HCT116 (cell line): ENCODE measurements at regions not wholly inside any gene's neighbourhood (a gene's known extent, or its start where the extent isn't known, plus 50 kb on each side); places are given as distances from the start of the nearest gene placed in this dataset.

ENCODE experiments used
- ATAC-seq: fragments of 200-7000 bp; cut with Tn5 transposase; 2 replicates; pipeline ENCODE4 v1.9.1; 2020; ENCODE audit warnings: mild to moderate bottlenecking, moderate library complexity
- BruUV-seq: library from RNA; stranded (reverse); fragments of 400-500 nt; replicated peaks from 2 replicates; lab custom pipeline; 2021; lab: Mats Ljungman, UMichigan
- CTCF ChIA-PET: fragments of 300-600 bp; sonication (Branson Sonifier 250); formaldehyde crosslinking; loops from one replicate; lab custom pipeline; 2021; ENCODE audit warnings: antibody characterized with exemption; lab: Charles Lee
- POLR2A ChIA-PET: fragments of 300-600, 350-600 bp; sonication (Branson Sonifier 250); formaldehyde crosslinking; loops from one replicate; lab custom pipeline; 2021; ENCODE audit warnings: antibody characterized with exemption; lab: Charles Lee
- RAD21 ChIA-PET, 2 experiments: fragments of 300-600 bp; sonication (Branson Sonifier 250); formaldehyde crosslinking; loops; one replicate each; lab custom pipeline; 2023; ENCODE audit warnings: low total read pairs in 2 of 2; ENCODE audit not compliant: uncharacterized antibody in 2 of 2, unreplicated experiment in 2 of 2, low non-redundant PET in 1 of 2; lab: Charles Lee
- DNase-seq: peaks from one replicate; pipeline ENCODE4 v3.0.0-alpha.2; 2010; ENCODE audit warnings: low read depth, low spot score
- H2AFZ ChIP-seq: fragments of 200-600 bp; shearing (Covaris generic), sonication (generic); 2 replicates; pipeline ENCODE4 v1.6.1; 2017; ENCODE audit warnings: low read depth, mixed run types, mixed read lengths, antibody characterized with exemption, low read length; ENCODE audit not compliant: poor library complexity, severe bottlenecking
- H3K27ac ChIP-seq: 2 replicates; pipeline ENCODE4 v1.5.1; 2012; ENCODE audit warnings: low read depth, low read length
- H3K27me3 ChIP-seq: fragments of 200-600 bp; sonication (generic); 2 replicates; pipeline ENCODE4 v1.6.1; 2016; ENCODE audit warnings: mixed run types, low read length, mixed read lengths; ENCODE audit not compliant: insufficient read depth
- H3K36me3 ChIP-seq, 2 experiments: fragments of 200-500 bp in 1 of 2; fragments of 200-600 bp in 1 of 2; sonication (Bioruptor generic) in 1 of 2; sonication (generic) in 1 of 2; 2 replicates each; pipeline versions ENCODE4 v1.5.1 to v1.6.1; 2014 to 2016; ENCODE audit warnings: low read length in 2 of 2, inconsistent platforms in 1 of 2, mixed read lengths in 1 of 2, mixed run types in 1 of 2; ENCODE audit not compliant: insufficient read depth in 2 of 2, control insufficient read depth in 1 of 2
- H3K4me1 ChIP-seq, 2 experiments: fragments of 200-600 bp in 1 of 2; sonication (generic) in 1 of 2; 2 replicates each; pipeline versions ENCODE4 v1.5.1 to v1.6.1; 2012 to 2017; ENCODE audit warnings: low read length in 2 of 2, inconsistent platforms in 1 of 2, mild to moderate bottlenecking in 1 of 2, mixed read lengths in 1 of 2, mixed run types in 1 of 2, moderate library complexity in 1 of 2; ENCODE audit not compliant: insufficient read depth in 2 of 2, control insufficient read depth in 1 of 2
- H3K4me2 ChIP-seq: fragments of 200-600 bp; sonication (generic); 2 replicates; pipeline ENCODE4 v1.6.1; 2017; ENCODE audit warnings: mixed run types, low read length, mixed read lengths
- H3K4me3 ChIP-seq, 2 experiments: fragments of 200-600 bp in 1 of 2; sonication (generic) in 1 of 2; replicated peaks in 1 of 2; 2 replicates each; pipeline ENCODE4 v1.5.1; 2011 to 2016; ENCODE audit warnings: low read length in 2 of 2, control low read depth in 1 of 2, low read depth in 1 of 2, mild to moderate bottlenecking in 1 of 2, mixed read lengths in 1 of 2, mixed run types in 1 of 2
- H3K79me2 ChIP-seq: fragments of 200-600 bp; sonication (generic); 2 replicates; pipeline ENCODE4 v1.6.1; 2017; ENCODE audit warnings: mild to moderate bottlenecking, mixed run types, low read length, moderate library complexity, mixed read lengths; ENCODE audit not compliant: insufficient read depth
- H3K9ac ChIP-seq: fragments of 200-600 bp; sonication (generic); 2 replicates; pipeline ENCODE4 v1.6.1; 2016; ENCODE audit warnings: low read length, mixed read lengths
- H3K9me2 ChIP-seq: fragments of 200-600 bp; sonication (generic), shearing (Covaris generic); 2 replicates; pipeline ENCODE4 v1.6.1; 2017; ENCODE audit warnings: mixed run types, mild to moderate bottlenecking, moderate library complexity; ENCODE audit not compliant: insufficient read depth
- H3K9me3 ChIP-seq, 2 experiments: fragments of 200-500 bp in 1 of 2; fragments of 200-600 bp in 1 of 2; sonication (Bioruptor generic) in 1 of 2; sonication (generic) in 1 of 2; 2 replicates each; pipeline ENCODE4 v1.6.1; 2014 to 2017; ENCODE audit warnings: low read length in 2 of 2, mixed read lengths in 2 of 2, inconsistent platforms in 1 of 2, low read depth in 1 of 2, mild to moderate bottlenecking in 1 of 2, mixed run types in 1 of 2, moderate library complexity in 1 of 2; ENCODE audit not compliant: control insufficient read depth in 1 of 2, insufficient read depth in 1 of 2
- H4K20me1 ChIP-seq: fragments of 200-600 bp; sonication (generic), shearing (Covaris generic); 2 replicates; pipeline ENCODE4 v1.6.1; 2017; ENCODE audit warnings: mixed run types, mild to moderate bottlenecking, moderate library complexity; ENCODE audit not compliant: insufficient read depth
- CBX3 ChIP-seq: IDR thresholded peaks from 2 replicates; pipeline ENCODE4 v1.6.1; 2012; ENCODE audit warnings: low read depth
- CEBPB ChIP-seq: IDR thresholded peaks from 2 replicates; pipeline ENCODE4 v1.6.1; 2012; ENCODE audit warnings: low read depth
- EZH2 ChIP-seq: fragments of 200-600 bp; sonication (generic); IDR thresholded peaks from 2 replicates; pipeline ENCODE4 v1.6.1; 2017; ENCODE audit warnings: antibody characterized with exemption, mixed run types
- EZH2phosphoT487 ChIP-seq: fragments of 200-600 bp; IDR thresholded peaks from 2 replicates; pipeline ENCODE4 v1.6.1; 2018; ENCODE audit warnings: antibody characterized with exemption, borderline replicate concordance
- JUND ChIP-seq: IDR thresholded peaks from 2 replicates; pipeline ENCODE4 v1.6.1; 2012
- POLR2A ChIP-seq: IDR thresholded peaks from 2 replicates; pipeline ENCODE4 v1.7.0; 2011; ENCODE audit warnings: borderline replicate concordance; ENCODE audit not compliant: insufficient read depth, insufficient read length; ENCODE audit errors: extremely low read depth
- POLR2AphosphoS5 ChIP-seq: IDR thresholded peaks from 2 replicates; pipeline ENCODE4 v1.6.1; 2011; ENCODE audit warnings: mild to moderate bottlenecking, low read depth, low read length, moderate library complexity
- RAD21 ChIP-seq: IDR thresholded peaks from 2 replicates; pipeline ENCODE4 v1.6.1; 2012; ENCODE audit warnings: low read depth, mild to moderate bottlenecking
- SIN3A ChIP-seq: IDR thresholded peaks from 2 replicates; pipeline ENCODE4 v1.6.1; 2012; ENCODE audit warnings: low read depth
- SP1 ChIP-seq: IDR thresholded peaks from 2 replicates; pipeline ENCODE4 v1.6.1; 2012; ENCODE audit warnings: low read depth
- SRF ChIP-seq: IDR thresholded peaks from 2 replicates; pipeline ENCODE4 v1.6.1; 2012; ENCODE audit warnings: low read depth
- TCF7L2 ChIP-seq: IDR thresholded peaks from 2 replicates; pipeline ENCODE4 v1.7.0; 2011; ENCODE audit warnings: borderline replicate concordance, inconsistent platforms; ENCODE audit not compliant: insufficient read depth, insufficient read length; ENCODE audit errors: extremely low read depth
- ZNF274 ChIP-seq: fragments of 200-500 bp; sonication (Bioruptor generic); IDR thresholded peaks from 2 replicates; pipeline ENCODE4 v1.6.1; 2014; ENCODE audit warnings: mild to moderate bottlenecking, low read depth, low read length, inconsistent platforms
- intact Hi-C: fragments of 100-400 bp; cut with micrococcal nuclease; formaldehyde crosslinking; loops from 2 replicates; pipeline ENCODE4 v1.10.0; 2022
- TF ChIP-seq, protein P1 (sequence below): IDR thresholded peaks from 2 replicates; pipeline ENCODE4 v1.6.1; 2012; ENCODE audit warnings: low read depth
- TF ChIP-seq, protein P2 (sequence below): IDR thresholded peaks from 2 replicates; pipeline ENCODE4 v1.6.1; 2011; ENCODE audit warnings: mild to moderate bottlenecking, low read length, moderate library complexity; ENCODE audit not compliant: insufficient replicate concordance; ENCODE audit errors: extremely low read depth
- TF ChIP-seq, protein P3 (sequence below): IDR thresholded peaks from 2 replicates; pipeline ENCODE4 v1.6.1; 2012
- TF ChIP-seq, protein P4 (sequence below): IDR thresholded peaks from 2 replicates; pipeline ENCODE4 v1.6.1; 2012

DNA sequence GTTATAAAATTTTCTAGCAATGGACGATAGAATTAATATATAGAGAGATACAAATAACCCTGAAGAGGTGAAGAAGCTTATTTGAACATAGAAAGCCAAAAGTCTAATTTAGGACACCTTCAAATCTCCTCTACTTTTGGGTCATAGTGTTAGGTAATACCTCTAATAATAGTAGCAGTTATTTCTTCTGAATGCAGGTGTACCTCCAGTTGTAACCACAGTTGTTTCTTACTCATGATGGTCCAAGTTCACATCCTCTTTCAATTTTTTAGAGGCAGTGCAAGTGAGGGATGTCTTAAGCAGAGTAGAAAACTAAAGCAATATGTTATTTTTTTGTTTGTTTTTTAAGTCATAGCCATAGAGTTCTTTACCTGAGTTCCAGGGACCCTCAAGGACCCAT lies 429.5 kb downstream of the CCDC85A start:
- BruUV-seq = no TSS peak
- no peaks in the 10 kb centered on the region for H3K27me3 ChIP-seq
- H3K4me2 ChIP-seq = no peak overlapping the region
- no peak overlapping the region for H2AFZ ChIP-seq
- no peak overlapping the region for H3K4me3 ChIP-seq
- DNase-seq (no peak), ATAC-seq (no peak)
- ChIA-PET CTCF (no interaction called here), POLR2A (no interaction called here), RAD21 (no interaction called here)
- H3K9me2 ChIP-seq = no peaks in the 10 kb centered on the region
- TF ChIP-seq POLR2AphosphoS5 (no peak), RAD21 (no peak), TCF7L2 (no peak), CEBPB (no peak)
- TF ChIP-seq, protein P1, sequence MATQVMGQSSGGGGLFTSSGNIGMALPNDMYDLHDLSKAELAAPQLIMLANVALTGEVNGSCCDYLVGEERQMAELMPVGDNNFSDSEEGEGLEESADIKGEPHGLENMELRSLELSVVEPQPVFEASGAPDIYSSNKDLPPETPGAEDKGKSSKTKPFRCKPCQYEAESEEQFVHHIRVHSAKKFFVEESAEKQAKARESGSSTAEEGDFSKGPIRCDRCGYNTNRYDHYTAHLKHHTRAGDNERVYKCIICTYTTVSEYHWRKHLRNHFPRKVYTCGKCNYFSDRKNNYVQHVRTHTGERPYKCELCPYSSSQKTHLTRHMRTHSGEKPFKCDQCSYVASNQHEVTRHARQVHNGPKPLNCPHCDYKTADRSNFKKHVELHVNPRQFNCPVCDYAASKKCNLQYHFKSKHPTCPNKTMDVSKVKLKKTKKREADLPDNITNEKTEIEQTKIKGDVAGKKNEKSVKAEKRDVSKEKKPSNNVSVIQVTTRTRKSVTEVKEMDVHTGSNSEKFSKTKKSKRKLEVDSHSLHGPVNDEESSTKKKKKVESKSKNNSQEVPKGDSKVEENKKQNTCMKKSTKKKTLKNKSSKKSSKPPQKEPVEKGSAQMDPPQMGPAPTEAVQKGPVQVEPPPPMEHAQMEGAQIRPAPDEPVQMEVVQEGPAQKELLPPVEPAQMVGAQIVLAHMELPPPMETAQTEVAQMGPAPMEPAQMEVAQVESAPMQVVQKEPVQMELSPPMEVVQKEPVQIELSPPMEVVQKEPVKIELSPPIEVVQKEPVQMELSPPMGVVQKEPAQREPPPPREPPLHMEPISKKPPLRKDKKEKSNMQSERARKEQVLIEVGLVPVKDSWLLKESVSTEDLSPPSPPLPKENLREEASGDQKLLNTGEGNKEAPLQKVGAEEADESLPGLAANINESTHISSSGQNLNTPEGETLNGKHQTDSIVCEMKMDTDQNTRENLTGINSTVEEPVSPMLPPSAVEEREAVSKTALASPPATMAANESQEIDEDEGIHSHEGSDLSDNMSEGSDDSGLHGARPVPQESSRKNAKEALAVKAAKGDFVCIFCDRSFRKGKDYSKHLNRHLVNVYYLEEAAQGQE = no peak
- H3K79me2 ChIP-seq = no peaks in the 10 kb centered on the region
- no peaks in the 10 kb centered on the region for H3K9me3 ChIP-seq
- H3K9ac ChIP-seq = no peak overlapping the region
- no peaks in the 10 kb centered on the region for H3K4me1 ChIP-seq
- H3K27ac ChIP-seq = no peak overlapping the region
- intact Hi-C loops = no loop called here
- H4K20me1 ChIP-seq = no peaks in the 10 kb centered on the region
- H3K36me3 ChIP-seq = no peaks in the 10 kb centered on the region

DNA sequence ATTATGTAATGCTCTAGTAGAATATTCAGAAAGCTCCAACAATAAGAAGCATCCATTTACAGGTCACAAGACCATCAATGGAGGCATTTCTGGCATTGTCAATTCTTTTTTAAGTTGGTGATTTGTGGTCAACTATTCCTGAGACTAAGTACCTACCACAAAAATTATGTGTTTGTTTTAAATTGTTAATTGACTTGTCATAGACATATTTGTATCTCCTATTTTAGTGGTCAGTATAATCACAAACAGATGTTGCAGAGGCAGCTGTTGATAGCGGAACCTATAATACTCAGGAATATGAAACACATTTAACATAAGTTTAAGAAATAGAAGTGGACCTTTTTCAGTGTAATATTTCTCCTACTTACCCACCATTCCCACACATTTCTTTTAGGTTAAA lies 430.1 kb downstream of the CCDC85A start:
- Histone ChIP-seq H3K79me2 (no peaks in the 10 kb centered on the region), H4K20me1 (no peaks in the 10 kb centered on the region), H3K27me3 (no peaks in the 10 kb centered on the region), H3K9ac (no peak overlapping the region), H2AFZ (no peak overlapping the region), H3K4me2 (no peak overlapping the region), H3K27ac (no peak overlapping the region), H3K36me3 (no peaks in the 10 kb centered on the region), H3K4me3 (no peak overlapping the region), H3K4me1 (no peaks in the 10 kb centered on the region), H3K9me2 (no peaks in the 10 kb centered on the region), H3K9me3 (no peaks in the 10 kb centered on the region)
- CTCF ChIA-PET = no interaction called here
- DNase-seq = no peak
- no peak for ATAC-seq
- TF ChIP-seq SIN3A (no peak), TCF7L2 (no peak), SRF (no peak), CBX3 (no peak), EZH2 (no peak), SP1 (no peak), JUND (no peak), RAD21 (no peak), CEBPB (no peak), EZH2phosphoT487 (no peak), POLR2A (no peak), POLR2AphosphoS5 (no peak), ZNF274 (no peak)
- TF ChIP-seq, protein P2, sequence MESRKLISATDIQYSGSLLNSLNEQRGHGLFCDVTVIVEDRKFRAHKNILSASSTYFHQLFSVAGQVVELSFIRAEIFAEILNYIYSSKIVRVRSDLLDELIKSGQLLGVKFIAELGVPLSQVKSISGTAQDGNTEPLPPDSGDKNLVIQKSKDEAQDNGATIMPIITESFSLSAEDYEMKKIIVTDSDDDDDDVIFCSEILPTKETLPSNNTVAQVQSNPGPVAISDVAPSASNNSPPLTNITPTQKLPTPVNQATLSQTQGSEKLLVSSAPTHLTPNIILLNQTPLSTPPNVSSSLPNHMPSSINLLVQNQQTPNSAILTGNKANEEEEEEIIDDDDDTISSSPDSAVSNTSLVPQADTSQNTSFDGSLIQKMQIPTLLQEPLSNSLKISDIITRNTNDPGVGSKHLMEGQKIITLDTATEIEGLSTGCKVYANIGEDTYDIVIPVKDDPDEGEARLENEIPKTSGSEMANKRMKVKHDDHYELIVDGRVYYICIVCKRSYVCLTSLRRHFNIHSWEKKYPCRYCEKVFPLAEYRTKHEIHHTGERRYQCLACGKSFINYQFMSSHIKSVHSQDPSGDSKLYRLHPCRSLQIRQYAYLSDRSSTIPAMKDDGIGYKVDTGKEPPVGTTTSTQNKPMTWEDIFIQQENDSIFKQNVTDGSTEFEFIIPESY = no peak
- TF ChIP-seq, protein P3, sequence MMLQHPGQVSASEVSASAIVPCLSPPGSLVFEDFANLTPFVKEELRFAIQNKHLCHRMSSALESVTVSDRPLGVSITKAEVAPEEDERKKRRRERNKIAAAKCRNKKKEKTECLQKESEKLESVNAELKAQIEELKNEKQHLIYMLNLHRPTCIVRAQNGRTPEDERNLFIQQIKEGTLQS = no peak
- TF ChIP-seq, protein P4, sequence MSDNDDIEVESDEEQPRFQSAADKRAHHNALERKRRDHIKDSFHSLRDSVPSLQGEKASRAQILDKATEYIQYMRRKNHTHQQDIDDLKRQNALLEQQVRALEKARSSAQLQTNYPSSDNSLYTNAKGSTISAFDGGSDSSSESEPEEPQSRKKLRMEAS = no peak
- RAD21 ChIA-PET = no interaction called here
- intact Hi-C loops = no loop called here
- POLR2A ChIA-PET = no interaction called here
- no TSS peak for BruUV-seq
